Tibial artery (tissue), 4 donors: ENCODE measurements at regions not wholly inside any gene's neighbourhood (a gene's known extent, or its start where the extent isn't known, plus 50 kb on each side); places are given as distances from the start of the nearest gene placed in this dataset.

Experiments
- DNase-seq, 2 donors: peaks; one replicate each; pipeline ENCODE4 v3.0.0-alpha.2; 2019
- H3K27ac ChIP-seq, 2 donors: fragments of 200-600 bp; sonication (generic) in 1 of 2; 1 replicate in 1 of 2; 2 replicates in 1 of 2; pipeline ENCODE4 v1.5.1; 2018 to 2019; ENCODE audit warnings: mild to moderate bottlenecking in 1 of 2
- H3K27me3 ChIP-seq, 2 donors: fragments of 200-600 bp; sonication (generic) in 1 of 2; one replicate each; pipeline versions ENCODE4 v1.5.1 to v1.6.0; 2016 to 2019
- H3K36me3 ChIP-seq, 3 donors: fragments of 200-600 bp; sonication (generic) in 2 of 3; one replicate each; pipeline ENCODE4 v1.5.1; 2016 to 2019; ENCODE audit warnings: mild to moderate bottlenecking in 2 of 3
- H3K4me1 ChIP-seq, 4 donors: fragments of 200-600 bp; sonication (generic) in 2 of 4; 1 replicate in 3 of 4; 2 replicates in 1 of 4; pipeline ENCODE4 v1.5.1; 2016 to 2019
- H3K4me3 ChIP-seq, 2 donors: fragments of 200-600 bp; sonication (generic) in 1 of 2; 1 replicate in 1 of 2; 2 replicates in 1 of 2; pipeline ENCODE4 v1.5.1; 2018 to 2019; ENCODE audit warnings: mild to moderate bottlenecking in 2 of 2
- H3K9me3 ChIP-seq, 3 donors: fragments of 200-600 bp; sonication (generic) in 1 of 3; one replicate each; pipeline ENCODE4 v1.5.1; 2016 to 2019
- CTCF ChIP-seq, 2 experiments: fragments of 200-600 bp in 1 of 2; fragments of 450-650 bp in 1 of 2; IDR thresholded peaks; one replicate each; pipeline ENCODE4 v1.5.1; 2017 to 2019; ENCODE audit warnings: antibody characterized with exemption in 2 of 2, mild to moderate bottlenecking in 1 of 2, moderate library complexity in 1 of 2
- intact Hi-C: fragments of 100-400 bp; cut with DNase I; formaldehyde crosslinking; loops from one replicate; pipeline ENCODE4 v1.15.0; 2023; ENCODE audit warnings: low total_unique reads

- Histone ChIP-seq H3K27ac (no peak overlapping the region), H3K4me1 (no peaks in the 10 kb centered on the region), H3K36me3 (no peaks in the 10 kb centered on the region), H3K27me3 (no peaks in the 10 kb centered on the region), H3K9me3 (no peaks in the 10 kb centered on the region), H3K4me3 (no peak overlapping the region)
- DNase-seq, result no peak
- intact Hi-C loops, result no loop called here
- TF ChIP-seq CTCF (IDR thresholded peaks at IDR 0.05), result no peak
These were observed 741.2 kb upstream of the FAM98A start for GRCh38 chr2:34340307-34340706.

GRCh38 chr2:34337735-34338134 lies 738.6 kb upstream of the FAM98A start:
- no peaks in the 10 kb centered on the region for H3K9me3 ChIP-seq
- no peak overlapping the region for H3K27ac ChIP-seq
- H3K27me3 ChIP-seq, result no peaks in the 10 kb centered on the region
- H3K4me3 ChIP-seq, result no peak overlapping the region
- no peaks in the 10 kb centered on the region for H3K36me3 ChIP-seq
- no peak for DNase-seq
- intact Hi-C loops, result no loop called here
- no peaks in the 10 kb centered on the region for H3K4me1 ChIP-seq
- TF ChIP-seq CTCF (IDR thresholded peaks at IDR 0.05), result no peak

- H3K27ac ChIP-seq, result no peak overlapping the region
- no peak overlapping the region for H3K4me3 ChIP-seq
- no peaks in the 10 kb centered on the region for H3K9me3 ChIP-seq
- intact Hi-C loops, result no loop called here
- no peaks in the 10 kb centered on the region for H3K36me3 ChIP-seq
- no peak for TF ChIP-seq CTCF (IDR thresholded peaks at IDR 0.05)
- no peak for DNase-seq
- H3K27me3 ChIP-seq, result no peaks in the 10 kb centered on the region
- H3K4me1 ChIP-seq, result no peaks in the 10 kb centered on the region
These were observed 733.7 kb upstream of the FAM98A start for GRCh38 chr2:34332813-34333212.

GRCh38 chr2:34320056-34320455 lies 721.0 kb upstream of the FAM98A start:
- no peaks in the 10 kb centered on the region for H3K9me3 ChIP-seq

GRCh38 chr2:34317797-34318196 lies 718.7 kb upstream of the FAM98A start:
- no peaks in the 10 kb centered on the region for H3K36me3 ChIP-seq
- H3K4me3 ChIP-seq, result no peak overlapping the region
- no peaks in the 10 kb centered on the region for H3K4me1 ChIP-seq
- DNase-seq, result no peak
- no peak for TF ChIP-seq CTCF (IDR thresholded peaks at IDR 0.05)
- no peaks in the 10 kb centered on the region for H3K27me3 ChIP-seq
- intact Hi-C loops, result no loop called here
- H3K9me3 ChIP-seq, result no peaks in the 10 kb centered on the region
- H3K27ac ChIP-seq, result no peak overlapping the region

More at GRCh38 chr2:34320056-34320455, 721.0 kb upstream of the FAM98A start:
- DNase-seq, result no peak
- H3K36me3 ChIP-seq, result no peaks in the 10 kb centered on the region
- no peak for TF ChIP-seq CTCF (IDR thresholded peaks at IDR 0.05)
- no peak overlapping the region for H3K27ac ChIP-seq
- H3K27me3 ChIP-seq, result no peaks in the 10 kb centered on the region
- intact Hi-C loops, result no loop called here
- H3K4me3 ChIP-seq, result no peak overlapping the region
- H3K4me1 ChIP-seq, result no peaks in the 10 kb centered on the region

- DNase-seq, result no peak
- no peak overlapping the region for H3K27ac ChIP-seq
- H3K36me3 ChIP-seq, result no peaks in the 10 kb centered on the region
- no peaks in the 10 kb centered on the region for H3K9me3 ChIP-seq
- intact Hi-C loops, result no loop called here
- H3K4me3 ChIP-seq, result no peak overlapping the region
- no peak for TF ChIP-seq CTCF (IDR thresholded peaks at IDR 0.05)
- H3K4me1 ChIP-seq, result no peaks in the 10 kb centered on the region
- no peaks in the 10 kb centered on the region for H3K27me3 ChIP-seq
These were observed 717.7 kb upstream of the FAM98A start for GRCh38 chr2:34316788-34317187.
